ENCODE measurements at regions not wholly inside any gene's neighbourhood (a gene's known extent, or its start where the extent isn't known, plus 50 kb on each side); places are given as distances from the start of the nearest gene placed in this dataset.

- intact Hi-C loops (cut with DNase I), result no loop called here
- no peak for DNase-seq
Observed at GRCh38 chr12:43008953-43009845, 419.7 kb upstream of the PRICKLE1 start.

DNA sequence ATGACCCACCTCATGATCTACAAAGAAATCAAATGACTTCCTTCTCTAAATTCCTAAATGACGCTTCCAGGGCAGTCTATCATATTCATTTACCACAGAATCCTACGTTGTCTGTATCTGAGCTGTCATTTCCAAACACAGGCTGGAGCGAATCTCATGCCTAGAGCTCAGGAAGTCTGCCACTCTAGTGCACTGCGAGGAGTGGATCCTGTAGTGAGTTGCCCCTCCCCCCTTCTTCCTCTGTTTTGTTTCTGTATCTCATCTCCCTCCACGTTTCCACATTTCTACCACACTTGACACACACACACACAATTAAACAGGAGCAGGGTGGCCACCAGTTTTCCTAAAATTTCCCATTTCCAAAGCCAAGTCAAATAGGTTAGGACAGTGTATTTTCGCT, 415.4 kb upstream of the PRICKLE1 start:
- DNase-seq (no peak), ATAC-seq (no peak)
- H3K27ac ChIP-seq, result no peak overlapping the region
- H3K27me3 ChIP-seq (ENCODE audit: low read depth), result no peaks in the 10 kb centered on the region
- H3K4me3 ChIP-seq, result no peak overlapping the region
- intact Hi-C loops (cut with DNase I), result no loop called here
- TF ChIP-seq, protein P1, sequence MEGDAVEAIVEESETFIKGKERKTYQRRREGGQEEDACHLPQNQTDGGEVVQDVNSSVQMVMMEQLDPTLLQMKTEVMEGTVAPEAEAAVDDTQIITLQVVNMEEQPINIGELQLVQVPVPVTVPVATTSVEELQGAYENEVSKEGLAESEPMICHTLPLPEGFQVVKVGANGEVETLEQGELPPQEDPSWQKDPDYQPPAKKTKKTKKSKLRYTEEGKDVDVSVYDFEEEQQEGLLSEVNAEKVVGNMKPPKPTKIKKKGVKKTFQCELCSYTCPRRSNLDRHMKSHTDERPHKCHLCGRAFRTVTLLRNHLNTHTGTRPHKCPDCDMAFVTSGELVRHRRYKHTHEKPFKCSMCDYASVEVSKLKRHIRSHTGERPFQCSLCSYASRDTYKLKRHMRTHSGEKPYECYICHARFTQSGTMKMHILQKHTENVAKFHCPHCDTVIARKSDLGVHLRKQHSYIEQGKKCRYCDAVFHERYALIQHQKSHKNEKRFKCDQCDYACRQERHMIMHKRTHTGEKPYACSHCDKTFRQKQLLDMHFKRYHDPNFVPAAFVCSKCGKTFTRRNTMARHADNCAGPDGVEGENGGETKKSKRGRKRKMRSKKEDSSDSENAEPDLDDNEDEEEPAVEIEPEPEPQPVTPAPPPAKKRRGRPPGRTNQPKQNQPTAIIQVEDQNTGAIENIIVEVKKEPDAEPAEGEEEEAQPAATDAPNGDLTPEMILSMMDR (IDR thresholded peaks at IDR 0.05), result no peak
- no peaks in the 10 kb centered on the region for H3K36me3 ChIP-seq
- no peaks in the 10 kb centered on the region for H3K4me1 ChIP-seq
- no peaks in the 10 kb centered on the region for H3K9me3 ChIP-seq

More at GRCh38 chr12:43008953-43009845, 419.7 kb upstream of the PRICKLE1 start:
- H3K4me1 ChIP-seq, result no peaks in the 10 kb centered on the region
- no peak overlapping the region for H3K27ac ChIP-seq
- ATAC-seq, result no peak
- no peaks in the 10 kb centered on the region for H3K36me3 ChIP-seq
- H3K27me3 ChIP-seq (ENCODE audit: low read depth), result no peaks in the 10 kb centered on the region
- TF ChIP-seq, protein P1 (IDR thresholded peaks at IDR 0.05), result no peak
- no peak overlapping the region for H3K4me3 ChIP-seq
- no peaks in the 10 kb centered on the region for H3K9me3 ChIP-seq

- TF ChIP-seq, protein P1 (IDR thresholded peaks at IDR 0.05), result no peak
- Histone ChIP-seq H3K36me3 (no peaks in the 10 kb centered on the region), H3K27me3 (ENCODE audit: low read depth) (no peaks in the 10 kb centered on the region), H3K9me3 (no peaks in the 10 kb centered on the region), H3K4me1 (no peaks in the 10 kb centered on the region), H3K4me3 (no peak overlapping the region), H3K27ac (no peak overlapping the region)
- ATAC-seq (no peak), DNase-seq (no peak)
- intact Hi-C loops (cut with DNase I), result no loop called here
Observed at GRCh38 chr12:43004141-43004540, 414.6 kb upstream of the PRICKLE1 start.

DNA sequence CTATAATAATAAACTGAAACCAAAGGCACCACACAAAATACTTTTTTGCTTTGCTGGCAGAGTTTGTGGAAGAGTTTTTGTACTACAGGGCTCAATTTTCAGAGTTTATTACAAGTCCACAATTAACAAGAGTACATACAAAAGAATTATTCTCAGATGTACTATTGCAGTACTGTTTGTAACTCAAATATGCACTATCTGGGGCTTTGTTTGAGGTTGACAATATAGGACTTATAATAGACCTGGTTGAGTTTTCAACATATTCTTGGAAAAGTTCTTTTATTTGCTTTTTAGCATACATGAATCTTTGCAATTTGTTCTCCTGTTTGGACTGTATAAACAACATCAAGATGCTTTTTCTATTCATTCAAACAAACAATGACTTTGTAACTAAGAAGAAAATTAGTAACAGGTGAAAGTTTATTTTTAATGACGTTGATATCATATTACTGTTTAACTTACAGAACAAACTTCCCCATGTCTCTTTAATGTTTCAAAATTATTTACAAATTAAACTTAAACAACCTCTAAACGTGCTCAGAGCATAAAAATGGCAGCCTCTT, 407.4 kb upstream of the PRICKLE1 start:
- H3K36me3 ChIP-seq, result no peaks in the 10 kb centered on the region
- H3K9me3 ChIP-seq, result no peaks in the 10 kb centered on the region
- H3K27ac ChIP-seq, result no peak overlapping the region
- DNase-seq (no peak), ATAC-seq (no peak)
- intact Hi-C loops (cut with DNase I), result no loop called here
- TF ChIP-seq, protein P1 (IDR thresholded peaks at IDR 0.05), result no peak
- H3K27me3 ChIP-seq (ENCODE audit: low read depth), result no peaks in the 10 kb centered on the region
- no peaks in the 10 kb centered on the region for H3K4me1 ChIP-seq
- H3K4me3 ChIP-seq, result no peak overlapping the region

GRCh38 chr12:42992826-42993225, 403.3 kb upstream of the PRICKLE1 start:
- ATAC-seq, result no peak
- H3K4me3 ChIP-seq, result no peak overlapping the region
- no peaks in the 10 kb centered on the region for H3K4me1 ChIP-seq
- intact Hi-C loops (cut with DNase I), result no loop called here
- H3K27me3 ChIP-seq (ENCODE audit: low read depth), result no peaks in the 10 kb centered on the region
- no peaks in the 10 kb centered on the region for H3K36me3 ChIP-seq
- H3K27ac ChIP-seq, result no peak overlapping the region
- H3K9me3 ChIP-seq, result no peaks in the 10 kb centered on the region
- DNase-seq, result no peak
- TF ChIP-seq, protein P1 (IDR thresholded peaks at IDR 0.05), result no peak

Data from lower lobe of right lung (tissue), 2 donors.